Stimulated activated CD4-positive, alpha-beta T cell treated with anti-CD3 and anti-CD28 coated beads, Interleukin-12 subunit alpha, Interleukin-12 subunit beta, amount 100 ng/mL, for 4 hours (primary cell): ENCODE measurements at regions not wholly inside any gene's neighbourhood (a gene's known extent, or its start where the extent isn't known, plus 50 kb on each side); places are given as distances from the start of the nearest gene placed in this dataset.

Experiments used
- DNase-seq: peaks from one replicate; pipeline ENCODE4 v3.0.0-alpha.2; 2020

GRCh38 chr4:4625488-4625887 is 83.6 kb upstream of the STX18 start:
- DNase-seq: no peak

GRCh38 chr4:4624276-4624897 is 82.5 kb upstream of the STX18 start:
- no peak for DNase-seq

- no peak for DNase-seq
Observed at GRCh38 chr4:4619821-4620220, 78.0 kb upstream of the STX18 start.

- DNase-seq: no peak
Observed at GRCh38 chr4:4618847-4619246, 77.0 kb upstream of the STX18 start.

GRCh38 chr4:4614925-4615678 is 73.3 kb upstream of the STX18 start:
- DNase-seq: no peak

GRCh38 chr4:4613641-4614286 is 71.9 kb upstream of the STX18 start:
- no peak for DNase-seq

- DNase-seq: no peak
Observed at GRCh38 chr4:4613126-4613465, 71.2 kb upstream of the STX18 start.

GRCh38 chr4:4610672-4611071 is 68.8 kb upstream of the STX18 start:
- DNase-seq: no peak

GRCh38 chr4:4609622-4610334 is 67.9 kb upstream of the STX18 start:
- DNase-seq: no peak

GRCh38 chr4:4608214-4608537 is 66.3 kb upstream of the STX18 start:
- no peak for DNase-seq

GRCh38 chr4:4607336-4608213 is 65.7 kb upstream of the STX18 start:
- DNase-seq: no peak

GRCh38 chr4:4606321-4606720 is 64.5 kb upstream of the STX18 start:
- DNase-seq: no peak

GRCh38 chr4:4605849-4606248 is 64.0 kb upstream of the STX18 start:
- no peak for DNase-seq

- DNase-seq: no peak
Observed at GRCh38 chr4:4603592-4603991, 61.7 kb upstream of the STX18 start.

GRCh38 chr4:4603067-4603466 is 61.2 kb upstream of the STX18 start:
- no peak for DNase-seq

- no peak for DNase-seq
Observed at GRCh38 chr4:4602468-4602867, 60.6 kb upstream of the STX18 start.

- DNase-seq: no peak
Observed at GRCh38 chr4:4601803-4602369, 60.0 kb upstream of the STX18 start.

GRCh38 chr4:4599481-4600275 is 57.8 kb upstream of the STX18 start:
- no peak for DNase-seq

- DNase-seq: no peak
Observed at GRCh38 chr4:4598851-4599411, 57.1 kb upstream of the STX18 start.

GRCh38 chr4:4596720-4597119 is 54.9 kb upstream of the STX18 start:
- no peak for DNase-seq

- no peak for DNase-seq
Observed at GRCh38 chr4:4595252-4595651, 53.4 kb upstream of the STX18 start.
